Activated CD8-positive, alpha-beta T cell treated with anti-CD3 and anti-CD28 coated beads for 36 hours (primary cell): ENCODE measurements at regions not wholly inside any gene's neighbourhood (a gene's known extent, or its start where the extent isn't known, plus 50 kb on each side); places are given as distances from the start of the nearest gene placed in this dataset.

Source experiments
- ATAC-seq: fragments of 200-7000 bp; cut with Tn5 transposase; one replicate; pipeline ENCODE4 v1.10.0; 2021; ENCODE audit warnings: mild to moderate bottlenecking, moderate library complexity
- CTCF ChIA-PET: fragments of 350-600 bp; sonication (Branson Sonifier 250); formaldehyde crosslinking; loops from one replicate; lab custom pipeline; 2021; ENCODE audit warnings: antibody characterized with exemption; lab: Charles Lee
- POLR2A ChIA-PET: fragments of 350-600 bp; sonication (Branson Sonifier 250); formaldehyde crosslinking; loops from one replicate; lab custom pipeline; 2021; ENCODE audit warnings: antibody characterized with exemption; lab: Charles Lee
- DNase-seq: peaks from one replicate; pipeline ENCODE4 v3.0.0-alpha.2; 2020
- H3K27ac Mint-ChIP-seq: one replicate; pipeline ENCODE4 v1.8.0; 2021; ENCODE audit warnings: mild to moderate bottlenecking, mixed read lengths
- H3K27me3 Mint-ChIP-seq: one replicate; pipeline ENCODE4 v1.8.0; 2021; ENCODE audit warnings: mixed read lengths
- H3K36me3 Mint-ChIP-seq: one replicate; pipeline ENCODE4 v1.8.0; 2021; ENCODE audit warnings: low read depth, mixed read lengths
- H3K4me1 Mint-ChIP-seq: one replicate; pipeline ENCODE4 v1.8.0; 2021; ENCODE audit warnings: low read depth, mixed read lengths
- H3K4me3 Mint-ChIP-seq: one replicate; pipeline ENCODE4 v1.8.0; 2021; ENCODE audit warnings: mild to moderate bottlenecking, moderate library complexity, mixed read lengths
- H3K9me3 Mint-ChIP-seq: one replicate; pipeline ENCODE4 v1.8.0; 2021; ENCODE audit warnings: mixed read lengths
- intact Hi-C: fragments of 100-400 bp; cut with micrococcal nuclease; formaldehyde crosslinking; loops from one replicate; pipeline ENCODE4 v1.10.0; 2022
- TF ChIP-seq, protein P1 (sequence below): fragments of 200-600 bp; IDR thresholded peaks from one replicate; pipeline ENCODE4 v1.8.0; 2022; ENCODE audit warnings: antibody characterized with exemption, mild to moderate bottlenecking

DNA sequence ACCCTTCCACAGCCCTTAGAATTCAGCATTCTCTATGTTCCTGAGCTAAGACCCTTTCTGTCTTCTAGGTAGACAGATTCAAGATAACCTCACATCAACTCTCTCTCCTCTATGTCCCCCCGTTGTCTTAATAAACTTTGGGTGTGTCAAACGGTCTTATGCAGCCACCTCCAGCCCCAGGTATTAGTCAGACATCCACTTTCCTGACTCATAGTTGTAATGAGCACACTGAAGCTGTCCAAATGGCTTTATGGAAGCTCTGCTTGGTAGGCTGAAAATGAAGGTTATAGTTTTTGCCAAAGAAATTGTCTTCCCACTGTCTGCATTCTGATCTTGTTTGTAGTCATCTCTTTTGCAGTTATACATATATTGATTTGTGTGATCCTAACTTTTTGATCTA, 482.0 kb downstream of the RMST start:
- no peaks in the 10 kb centered on the region for H3K36me3 Mint-ChIP-seq
- DNase-seq (no peak), ATAC-seq (no peak)
- H3K27me3 Mint-ChIP-seq, result peaks cover 1% of the 10 kb centered on the region
- TF ChIP-seq, protein P1, sequence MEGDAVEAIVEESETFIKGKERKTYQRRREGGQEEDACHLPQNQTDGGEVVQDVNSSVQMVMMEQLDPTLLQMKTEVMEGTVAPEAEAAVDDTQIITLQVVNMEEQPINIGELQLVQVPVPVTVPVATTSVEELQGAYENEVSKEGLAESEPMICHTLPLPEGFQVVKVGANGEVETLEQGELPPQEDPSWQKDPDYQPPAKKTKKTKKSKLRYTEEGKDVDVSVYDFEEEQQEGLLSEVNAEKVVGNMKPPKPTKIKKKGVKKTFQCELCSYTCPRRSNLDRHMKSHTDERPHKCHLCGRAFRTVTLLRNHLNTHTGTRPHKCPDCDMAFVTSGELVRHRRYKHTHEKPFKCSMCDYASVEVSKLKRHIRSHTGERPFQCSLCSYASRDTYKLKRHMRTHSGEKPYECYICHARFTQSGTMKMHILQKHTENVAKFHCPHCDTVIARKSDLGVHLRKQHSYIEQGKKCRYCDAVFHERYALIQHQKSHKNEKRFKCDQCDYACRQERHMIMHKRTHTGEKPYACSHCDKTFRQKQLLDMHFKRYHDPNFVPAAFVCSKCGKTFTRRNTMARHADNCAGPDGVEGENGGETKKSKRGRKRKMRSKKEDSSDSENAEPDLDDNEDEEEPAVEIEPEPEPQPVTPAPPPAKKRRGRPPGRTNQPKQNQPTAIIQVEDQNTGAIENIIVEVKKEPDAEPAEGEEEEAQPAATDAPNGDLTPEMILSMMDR, result no peak
- H3K27ac Mint-ChIP-seq, result no peak overlapping the region
- no peaks in the 10 kb centered on the region for H3K4me1 Mint-ChIP-seq
- intact Hi-C loops, result no loop called here
- ChIA-PET CTCF (no interaction called here), POLR2A (no interaction called here)
- H3K4me3 Mint-ChIP-seq, result no peak overlapping the region
- H3K9me3 Mint-ChIP-seq, result peaks cover 2% of the 10 kb centered on the region

DNA sequence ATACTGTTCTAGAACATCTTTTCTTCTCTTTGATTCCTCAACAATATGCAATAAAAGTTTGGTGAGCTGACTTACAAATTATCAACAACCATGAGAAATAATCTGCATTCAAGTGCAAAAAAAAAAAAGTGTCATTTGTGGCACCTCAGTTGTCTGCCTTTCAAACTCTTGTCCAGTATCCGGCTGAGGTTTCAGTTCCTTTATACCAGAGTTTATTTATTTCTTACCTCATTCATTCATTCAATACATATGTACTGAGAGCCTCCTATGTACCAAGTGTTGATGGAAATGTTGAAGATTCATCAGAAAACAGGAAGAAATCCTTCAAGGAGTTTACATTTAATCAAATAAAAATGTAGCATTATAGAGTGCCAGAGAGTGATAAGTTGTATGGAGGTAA, 484.1 kb downstream of the RMST start:
- DNase-seq, result no peak
- Mint-ChIP-seq H3K4me3 (no peak overlapping the region), H3K4me1 (no peaks in the 10 kb centered on the region), H3K36me3 (no peaks in the 10 kb centered on the region), H3K27ac (no peak overlapping the region), H3K27me3 (peaks cover 1% of the 10 kb centered on the region), H3K9me3 (no peaks in the 10 kb centered on the region)
- intact Hi-C loops, result no loop called here
- CTCF ChIA-PET, result no interaction called here
- no peak for ATAC-seq
- TF ChIP-seq, protein P1, result no peak
- POLR2A ChIA-PET, result no interaction called here

DNA sequence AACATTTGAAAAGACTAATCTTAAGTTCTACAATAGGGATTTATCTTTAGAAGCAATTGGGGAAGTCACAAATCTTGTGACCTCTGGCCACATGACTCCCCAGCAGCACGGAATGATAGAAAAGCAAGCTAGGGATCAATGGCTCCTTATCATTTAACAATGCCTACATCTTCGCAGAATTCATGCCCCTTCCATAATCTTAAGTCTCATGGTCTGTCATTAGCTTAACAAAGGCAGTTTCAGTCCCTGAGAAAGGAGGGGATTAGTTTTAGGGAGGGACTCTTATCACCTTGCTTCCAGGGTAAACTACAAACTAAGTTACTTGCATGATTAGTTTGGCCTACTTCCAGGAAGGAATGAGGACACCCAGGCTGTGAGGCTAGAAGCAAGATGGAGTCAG, 486.0 kb downstream of the RMST start:
- no peak for DNase-seq
- H3K27me3 Mint-ChIP-seq, result peaks cover 1% of the 10 kb centered on the region
- TF ChIP-seq, protein P1, result no peak
- ChIA-PET CTCF (no interaction called here), POLR2A (no interaction called here)
- no peaks in the 10 kb centered on the region for H3K36me3 Mint-ChIP-seq
- intact Hi-C loops, result no loop called here
- H3K4me1 Mint-ChIP-seq, result no peaks in the 10 kb centered on the region
- H3K4me3 Mint-ChIP-seq, result no peak overlapping the region
- no peak for ATAC-seq
- H3K27ac Mint-ChIP-seq, result no peak overlapping the region
- H3K9me3 Mint-ChIP-seq, result no peaks in the 10 kb centered on the region

DNA sequence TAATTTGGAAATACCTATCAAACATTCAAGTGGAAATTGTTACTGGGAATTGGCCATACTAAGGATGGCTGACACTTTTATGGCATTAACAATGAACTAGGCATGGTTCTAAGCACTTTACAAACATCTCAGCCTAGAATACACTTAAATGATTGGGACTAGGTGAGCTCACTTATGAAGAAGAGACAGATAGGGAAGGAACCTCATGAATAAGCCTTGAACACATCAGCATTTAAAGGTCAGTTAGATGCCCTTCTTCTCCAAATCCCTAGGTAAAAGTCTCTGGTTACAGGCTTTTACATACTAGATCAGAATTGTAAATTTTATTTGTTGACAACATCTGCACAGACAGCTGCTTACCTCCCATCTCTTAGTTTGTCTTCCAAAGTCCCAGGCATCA, 488.6 kb downstream of the RMST start:
- no peak overlapping the region for H3K4me3 Mint-ChIP-seq
- no peak for DNase-seq
- peaks cover 4% of the 10 kb centered on the region for H3K27me3 Mint-ChIP-seq
- TF ChIP-seq, protein P1, result no peak
- no peaks in the 10 kb centered on the region for H3K36me3 Mint-ChIP-seq
- no peaks in the 10 kb centered on the region for H3K9me3 Mint-ChIP-seq
- CTCF ChIA-PET, result interaction anchor here (1.2 to 1.3 kb wide), 2 partner anchors 10 to 11 kb away, joined by 3 to 4 read pairs; no protein-coding TSS in a partner anchor
- POLR2A ChIA-PET, result no interaction called here
- H3K4me1 Mint-ChIP-seq, result no peaks in the 10 kb centered on the region
- no peak overlapping the region for H3K27ac Mint-ChIP-seq
- ATAC-seq, result no peak
- intact Hi-C loops, result no loop called here

DNA sequence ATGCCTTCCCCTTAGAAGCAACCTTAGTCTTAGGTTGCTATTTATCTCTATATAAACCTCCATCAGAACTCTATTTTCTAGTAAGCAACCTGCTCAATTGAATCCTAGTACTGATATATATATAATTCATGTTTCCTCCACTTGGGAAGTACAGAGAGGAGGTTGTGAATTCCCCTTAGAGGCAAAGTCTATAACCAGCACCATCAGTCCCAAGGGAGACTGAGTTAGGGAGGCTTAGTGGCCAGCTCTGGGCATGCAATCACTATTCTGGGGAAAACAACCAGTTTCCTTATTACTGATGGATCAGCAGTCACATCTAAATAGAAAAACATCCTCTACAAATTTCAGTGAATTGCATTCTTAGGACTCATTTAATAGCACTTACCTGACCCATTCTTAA, 489.1 kb downstream of the RMST start:
- Mint-ChIP-seq H3K4me1 (no peaks in the 10 kb centered on the region), H3K36me3 (no peaks in the 10 kb centered on the region), H3K4me3 (no peak overlapping the region), H3K27ac (no peak overlapping the region), H3K9me3 (peaks cover 4% of the 10 kb centered on the region), H3K27me3 (peaks cover 4% of the 10 kb centered on the region)
- CTCF ChIA-PET, result interaction anchor here (1.2 to 1.3 kb wide), 2 partner anchors 9 to 11 kb away, joined by 3 to 4 read pairs; no protein-coding TSS in a partner anchor
- no peak for ATAC-seq
- DNase-seq, result no peak
- POLR2A ChIA-PET, result interaction anchor here (0.6 kb wide), 1 partner anchor 308 kb away, joined by 3 read pairs; no protein-coding TSS in a partner anchor
- intact Hi-C loops, result no loop called here
- TF ChIP-seq, protein P1, result no peak
